BLaER1 treated with 17β-estradiol and CSF1 and Interleukin-3, amounts not matched to agents 10 nM and 100 nM (cell line): ENCODE measurements at regions not wholly inside any gene's neighbourhood (a gene's known extent, or its start where the extent isn't known, plus 50 kb on each side); places are given as distances from the start of the nearest gene placed in this dataset.
"Not testable (repeated sequence)": the region's sequence is repeated elsewhere in the genome, so short reads cannot be mapped to it uniquely, and the experiment has no call there.

Experiments
- H3K27ac ChIP-seq, 11 experiments: shearing (Covaris generic); formaldehyde crosslinking; 2 replicates each; pipeline ENCODE4 v1.8.1; 2022
- H3K27me3 ChIP-seq, 11 experiments: shearing (Covaris generic); formaldehyde crosslinking; 2 replicates each; pipeline ENCODE4 v1.8.1; 2022
- H3K36me3 ChIP-seq, 11 experiments: shearing (Covaris generic); formaldehyde crosslinking; 2 replicates each; pipeline ENCODE4 v1.8.1; 2022
- H3K4me1 ChIP-seq, 10 experiments: shearing (Covaris generic); formaldehyde crosslinking; 2 replicates each; pipeline ENCODE4 v1.8.1; 2022
- H3K4me2 ChIP-seq, 11 experiments: shearing (Covaris generic); formaldehyde crosslinking; 2 replicates each; pipeline ENCODE4 v1.8.1; 2022
- H3K4me3 ChIP-seq, 10 experiments: shearing (Covaris generic); formaldehyde crosslinking; 2 replicates each; pipeline ENCODE4 v1.8.1; 2022
- H3K9ac ChIP-seq, 11 experiments: shearing (Covaris generic); formaldehyde crosslinking; 2 replicates each; pipeline ENCODE4 v1.8.1; 2022
- H3K9me3 ChIP-seq, 11 experiments: shearing (Covaris generic); formaldehyde crosslinking; replicated peaks in 1 of 11; 2 replicates each; pipeline ENCODE4 v1.8.1; 2022
- H4K20me1 ChIP-seq, 11 experiments: shearing (Covaris generic); formaldehyde crosslinking; 2 replicates each; pipeline ENCODE4 v1.8.1; 2022
- Cebpa-rat ChIP-seq, 11 experiments: shearing (Covaris generic); IDR thresholded peaks; 2 replicates each; pipeline ENCODE4 v1.8.1; 2022

GRCh38 chr16:64687123-64687522 is 434.7 kb downstream of the CDH11 start:
- no peaks in the 10 kb centered on the region for H4K20me1 ChIP-seq
- TF ChIP-seq Cebpa-rat (IDR thresholded peaks at IDR 0.05): no peak
- no peak overlapping the region for H3K4me2 ChIP-seq
- no peak overlapping the region for H3K27ac ChIP-seq
- H3K4me3 ChIP-seq: no peak overlapping the region
- H3K36me3 ChIP-seq: no peaks in the 10 kb centered on the region
- H3K4me1 ChIP-seq: no peaks in the 10 kb centered on the region
- H3K9me3 ChIP-seq: no peaks in the 10 kb centered on the region
- no peaks in the 10 kb centered on the region for H3K27me3 ChIP-seq
- no peak overlapping the region for H3K9ac ChIP-seq

GRCh38 chr16:64679976-64680690 is 441.7 kb downstream of the CDH11 start:
- Histone ChIP-seq H3K4me1 (peaks cover 0 to 4% (median 0%) of the 10 kb centered on the region in 10 experiments; a peak in 2 of 20 replicates), H3K9ac (no peak overlapping the region), H3K4me3 (no peak overlapping the region), H3K27me3 (no peaks in the 10 kb centered on the region), H3K4me2 (no peak overlapping the region), H3K36me3 (no peaks in the 10 kb centered on the region), H3K27ac (no peak overlapping the region), H4K20me1 (no peaks in the 10 kb centered on the region), H3K9me3 (peaks cover 0 to 8% (median 0%) of the 10 kb centered on the region in 11 experiments; a peak in 4 of 22 replicates)
- TF ChIP-seq Cebpa-rat (IDR thresholded peaks at IDR 0.05): no peak

GRCh38 chr16:64669573-64669972 is 452.3 kb downstream of the CDH11 start:
- no peak overlapping the region for H3K4me3 ChIP-seq
- no peak overlapping the region for H3K4me2 ChIP-seq
- H3K9me3 ChIP-seq: peaks cover 0 to 5% (median 0%) of the 10 kb centered on the region in 11 experiments; a peak in 2 of 22 replicates
- no peaks in the 10 kb centered on the region for H3K4me1 ChIP-seq
- no peaks in the 10 kb centered on the region for H4K20me1 ChIP-seq
- no peak overlapping the region for H3K27ac ChIP-seq
- no peak for TF ChIP-seq Cebpa-rat (IDR thresholded peaks at IDR 0.05)
- no peaks in the 10 kb centered on the region for H3K36me3 ChIP-seq
- H3K27me3 ChIP-seq: no peaks in the 10 kb centered on the region
- no peak overlapping the region for H3K9ac ChIP-seq

GRCh38 chr16:64667334-64667877 is 454.5 kb downstream of the CDH11 start:
- no peaks in the 10 kb centered on the region for H3K27me3 ChIP-seq
- H3K4me1 ChIP-seq: no peaks in the 10 kb centered on the region
- H4K20me1 ChIP-seq: no peaks in the 10 kb centered on the region
- H3K9me3 ChIP-seq: no peaks in the 10 kb centered on the region
- H3K27ac ChIP-seq: no peak overlapping the region
- no peaks in the 10 kb centered on the region for H3K36me3 ChIP-seq
- no peak for TF ChIP-seq Cebpa-rat (IDR thresholded peaks at IDR 0.05)
- no peak overlapping the region for H3K4me3 ChIP-seq
- no peak overlapping the region for H3K9ac ChIP-seq
- H3K4me2 ChIP-seq: no peak overlapping the region

- H3K4me2 ChIP-seq, H3K27me3 ChIP-seq, H3K4me1 ChIP-seq, H4K20me1 ChIP-seq, H3K9ac ChIP-seq, H3K4me3 ChIP-seq, H3K9me3 ChIP-seq, H3K27ac ChIP-seq, H3K36me3 ChIP-seq: not testable (repeated sequence)
Observed at GRCh38 chr16:64662312-64662711, 459.6 kb downstream of the CDH11 start.

- Histone ChIP-seq H3K27me3 (no peaks in the 10 kb centered on the region), H4K20me1 (no peaks in the 10 kb centered on the region; a peak in 1 of 22 replicates), H3K36me3 (no peaks in the 10 kb centered on the region), H3K4me2 (no peak overlapping the region), H3K27ac (no peak overlapping the region), H3K4me3 (no peak overlapping the region), H3K9me3 (no peaks in the 10 kb centered on the region), H3K4me1 (no peaks in the 10 kb centered on the region), H3K9ac (no peak overlapping the region)
- no peak for TF ChIP-seq Cebpa-rat (IDR thresholded peaks at IDR 0.05)
Observed at GRCh38 chr16:64659866-64660265, 462.0 kb downstream of the CDH11 start.

GRCh38 chr16:64657316-64658011 is 464.4 kb downstream of the CDH11 start:
- Histone ChIP-seq H4K20me1 (no peaks in the 10 kb centered on the region; a peak in 1 of 22 replicates), H3K27me3 (no peaks in the 10 kb centered on the region), H3K9ac (no peak overlapping the region), H3K4me1 (no peaks in the 10 kb centered on the region), H3K9me3 (no peaks in the 10 kb centered on the region), H3K4me3 (no peak overlapping the region), H3K27ac (no peak overlapping the region), H3K4me2 (no peak overlapping the region), H3K36me3 (no peaks in the 10 kb centered on the region)
- no peak for TF ChIP-seq Cebpa-rat (IDR thresholded peaks at IDR 0.05)

- no peak overlapping the region for H3K9ac ChIP-seq
- H3K36me3 ChIP-seq: no peaks in the 10 kb centered on the region
- H3K27me3 ChIP-seq: no peaks in the 10 kb centered on the region
- no peaks in the 10 kb centered on the region for H3K9me3 ChIP-seq
- no peaks in the 10 kb centered on the region for H3K4me1 ChIP-seq
- H3K4me2 ChIP-seq: no peak overlapping the region
- no peak overlapping the region for H3K27ac ChIP-seq
- no peak for TF ChIP-seq Cebpa-rat (IDR thresholded peaks at IDR 0.05)
- no peaks in the 10 kb centered on the region; a peak in 1 of 22 replicates for H4K20me1 ChIP-seq
- no peak overlapping the region for H3K4me3 ChIP-seq
Observed at GRCh38 chr16:64656471-64656870, 465.4 kb downstream of the CDH11 start.

GRCh38 chr16:64654178-64654577 is 467.7 kb downstream of the CDH11 start:
- no peak overlapping the region for H3K4me3 ChIP-seq
- H3K36me3 ChIP-seq: no peaks in the 10 kb centered on the region
- H3K27me3 ChIP-seq: no peaks in the 10 kb centered on the region
- no peak overlapping the region for H3K27ac ChIP-seq
- TF ChIP-seq Cebpa-rat (IDR thresholded peaks at IDR 0.05): no peak
- peaks cover 0 to 16% (median 7%) of the 10 kb centered on the region in 11 experiments; a peak in 6 of 22 replicates for H3K9me3 ChIP-seq
- no peak overlapping the region for H3K4me2 ChIP-seq
- no peaks in the 10 kb centered on the region for H4K20me1 ChIP-seq
- H3K4me1 ChIP-seq: no peaks in the 10 kb centered on the region
- H3K9ac ChIP-seq: no peak overlapping the region
